NAMALWA (cell line): ENCODE measurements at regions not wholly inside any gene's neighbourhood (a gene's known extent, or its start where the extent isn't known, plus 50 kb on each side); places are given as distances from the start of the nearest gene placed in this dataset.
"Not testable (repeated sequence)": the region's sequence is repeated elsewhere in the genome, so short reads cannot be mapped to it uniquely, and the experiment has no call there.

Experiments
- DNase-seq: peaks from one replicate; pipeline ENCODE4 v3.0.0-alpha.2; 2015; ENCODE audit warnings: low spot score

DNA sequence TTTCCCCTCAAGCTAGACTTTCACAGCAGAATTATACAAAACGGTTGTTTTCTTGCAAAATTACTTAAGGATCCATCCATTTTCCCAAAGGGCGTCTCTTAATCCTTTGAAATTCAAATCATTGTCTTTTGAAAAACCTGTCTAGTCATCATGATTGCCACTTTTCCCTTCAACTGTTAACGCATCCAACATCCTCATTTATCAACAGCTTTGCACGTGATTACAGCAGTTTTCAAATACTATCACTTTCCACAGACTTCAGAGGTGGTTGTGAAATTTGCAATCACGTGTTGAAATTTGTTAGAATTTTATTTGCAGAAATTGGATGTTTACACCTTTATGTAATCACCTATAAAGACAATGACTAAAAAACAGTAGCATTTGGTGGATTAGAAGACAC, 304.4 kb upstream of the SLC39A10 start:
- no peak for DNase-seq

DNA sequence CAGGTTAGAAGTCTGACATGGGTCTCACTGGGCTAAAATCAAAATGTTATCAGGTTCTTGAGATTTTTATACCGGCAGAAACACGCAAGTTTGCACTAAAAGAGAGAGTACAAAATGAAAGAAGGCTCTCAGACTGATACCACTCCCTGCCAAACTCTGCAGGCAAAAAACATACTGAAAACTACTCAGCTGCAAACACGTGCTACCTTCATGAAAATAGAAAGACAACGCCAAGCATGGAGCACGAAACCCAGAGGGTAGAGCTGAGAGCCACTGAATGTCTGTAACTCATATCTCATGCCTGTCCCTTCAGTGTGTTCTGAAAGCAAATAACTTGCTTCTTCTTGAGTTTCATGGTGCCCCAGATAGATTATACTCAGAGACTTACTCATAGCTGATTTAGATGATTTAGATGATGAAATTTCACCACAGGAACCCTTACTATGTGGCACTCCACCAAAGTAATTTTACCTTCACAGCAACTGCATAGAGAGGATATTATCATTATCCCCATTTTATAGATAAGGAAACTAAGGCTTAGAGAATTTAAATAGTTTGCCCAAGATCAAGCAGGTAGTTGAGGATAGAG, 313.0 kb upstream of the SLC39A10 start:
- DNase-seq: no peak

DNA sequence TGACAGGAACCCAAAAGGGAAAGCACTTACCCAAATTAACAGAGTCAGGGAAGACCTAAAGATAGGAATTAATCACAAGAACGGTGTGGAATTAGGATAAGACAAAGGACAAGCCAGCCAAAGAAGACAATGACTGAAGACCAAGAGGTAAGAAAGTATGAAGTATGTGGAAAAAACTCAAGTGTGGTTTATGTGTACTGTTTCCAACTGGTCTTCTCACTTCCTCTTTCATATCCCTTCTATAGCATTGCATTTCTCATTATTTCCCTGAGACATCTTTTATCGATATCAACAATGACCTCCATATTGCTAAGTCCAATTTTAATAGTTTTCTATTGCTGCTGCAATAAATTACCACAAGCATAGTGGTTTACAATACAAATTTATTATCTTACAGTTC, 313.5 kb upstream of the SLC39A10 start:
- DNase-seq: peak; percentile 13

GRCh38 chr2:195342061-195342460, 315.0 kb upstream of the SLC39A10 start:
- no peak for DNase-seq

DNA sequence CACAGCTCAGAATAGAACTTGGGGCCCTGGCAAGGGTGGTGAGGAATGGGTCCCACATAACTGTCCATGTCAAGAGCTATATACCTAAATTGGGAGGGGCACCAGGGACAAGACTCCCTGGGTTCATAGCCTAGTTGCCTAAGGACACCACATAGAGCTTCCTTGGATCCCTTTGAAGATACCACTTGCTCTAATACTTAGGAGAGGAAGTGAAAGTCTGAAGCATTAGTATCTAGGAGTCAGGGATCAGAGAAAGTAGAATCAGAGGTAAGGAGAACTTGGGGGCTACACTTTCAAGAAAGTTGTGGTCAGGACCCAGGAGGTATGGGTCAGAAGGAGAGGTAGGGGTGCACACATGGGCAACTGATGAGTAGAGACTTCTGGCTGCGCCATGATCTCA, 318.2 kb upstream of the SLC39A10 start:
- no peak for DNase-seq

DNA sequence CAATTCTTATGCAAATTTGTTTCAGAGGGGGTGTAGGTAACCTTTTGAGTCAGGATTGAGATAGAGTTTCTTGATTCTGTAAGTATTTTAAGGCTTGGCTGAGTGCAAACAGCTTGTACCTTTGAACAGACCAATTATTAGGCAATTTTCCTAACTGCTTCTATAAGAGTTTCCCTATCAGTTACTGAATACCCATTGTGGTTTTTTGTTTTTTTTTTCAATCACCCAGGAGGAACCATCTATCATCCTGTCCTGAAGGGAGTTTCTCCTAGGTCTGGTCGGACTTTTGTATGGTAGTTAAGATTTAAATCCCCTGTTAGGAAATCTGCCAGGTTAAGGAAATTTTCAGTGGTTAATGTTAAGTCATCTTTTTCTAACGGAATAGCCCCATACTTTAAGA, 319.4 kb upstream of the SLC39A10 start:
- DNase-seq: no peak

GRCh38 chr2:195333869-195334268, 323.2 kb upstream of the SLC39A10 start:
- DNase-seq: no peak

DNA sequence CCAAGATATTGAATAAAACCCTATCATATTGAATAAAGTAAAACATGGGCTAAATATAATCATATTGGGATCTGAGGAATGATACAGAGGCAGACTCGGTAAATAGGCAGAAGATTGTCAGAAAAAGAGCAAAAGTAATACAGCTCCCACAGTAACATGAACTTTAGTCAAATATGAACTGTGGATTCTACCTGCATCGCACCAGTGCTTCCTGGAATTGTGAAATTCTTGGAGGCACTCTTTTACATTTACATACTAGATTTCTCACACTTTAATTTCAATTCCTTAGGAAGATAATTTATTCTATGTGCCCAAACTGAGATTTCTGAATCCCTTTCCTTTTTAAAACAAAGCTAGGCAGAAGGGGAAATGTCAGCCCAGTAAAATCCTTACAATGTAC, 325.1 kb upstream of the SLC39A10 start:
- no peak for DNase-seq

DNA sequence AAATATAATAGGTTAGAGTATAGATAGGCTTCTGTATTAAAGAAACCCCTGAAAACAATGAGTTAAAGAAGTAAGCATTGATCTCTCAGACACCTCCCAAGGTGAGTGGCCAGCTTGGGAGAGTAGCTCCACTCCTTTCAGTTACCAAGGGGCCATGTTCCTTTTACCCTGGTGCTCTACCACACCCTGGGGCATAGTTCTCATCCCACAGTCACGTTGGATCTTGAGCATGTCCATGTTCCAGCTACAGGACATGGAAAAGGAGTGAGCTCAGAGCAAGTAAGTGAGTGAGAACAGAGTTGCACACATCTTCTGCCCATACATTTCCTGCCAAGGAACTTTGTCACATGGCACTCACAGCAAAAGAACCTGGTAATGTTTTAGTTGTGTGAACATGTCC, 325.9 kb upstream of the SLC39A10 start:
- no peak for DNase-seq

DNA sequence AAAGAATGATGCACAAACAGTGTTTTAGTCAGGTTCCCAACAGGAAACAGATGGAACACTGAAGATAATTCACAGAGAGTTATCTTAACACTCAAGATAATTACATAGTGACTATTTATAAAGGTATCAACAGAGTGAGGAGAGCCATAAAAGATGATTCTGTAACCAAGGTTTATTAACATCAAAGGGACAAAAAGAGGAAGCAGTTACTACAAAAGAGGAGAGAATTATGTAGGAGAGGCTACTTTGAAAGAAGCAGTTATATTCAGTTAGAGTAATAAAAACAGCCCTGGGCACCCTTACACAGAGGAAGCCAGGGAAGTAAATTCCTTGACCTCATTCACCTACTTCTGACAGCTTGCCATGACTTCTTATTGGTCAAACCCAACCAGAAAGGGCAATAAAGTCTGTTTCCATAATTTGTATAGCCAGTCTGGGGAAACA, 326.5 kb upstream of the SLC39A10 start:
- DNase-seq: peak; percentile 9

DNA sequence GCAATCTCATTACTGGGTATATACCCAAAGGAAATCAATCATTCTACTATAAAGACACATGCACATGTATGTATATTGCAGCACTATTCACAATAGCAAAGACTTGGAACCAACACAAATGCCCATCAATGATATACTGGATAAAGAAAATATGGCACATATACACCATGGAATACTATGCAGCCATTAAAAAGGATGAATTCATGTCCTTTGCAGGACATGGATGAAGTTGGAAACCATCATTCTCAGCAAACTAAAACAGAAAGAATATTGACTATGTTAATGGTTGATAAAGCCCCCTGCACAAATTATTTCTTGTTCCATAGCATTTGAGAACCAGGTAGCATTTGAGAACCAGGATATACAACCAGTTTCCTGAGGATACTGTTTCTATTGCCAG, 327.2 kb upstream of the SLC39A10 start:
- DNase-seq: not testable (repeated sequence)

- no peak for DNase-seq
Measured at GRCh38 chr2:195326537-195326936, 330.5 kb upstream of the SLC39A10 start.

- no peak for DNase-seq
Measured at GRCh38 chr2:195322324-195322723, 334.7 kb upstream of the SLC39A10 start.

- no peak for DNase-seq
Measured at GRCh38 chr2:195320413-195320973, 336.5 kb upstream of the SLC39A10 start.

DNA sequence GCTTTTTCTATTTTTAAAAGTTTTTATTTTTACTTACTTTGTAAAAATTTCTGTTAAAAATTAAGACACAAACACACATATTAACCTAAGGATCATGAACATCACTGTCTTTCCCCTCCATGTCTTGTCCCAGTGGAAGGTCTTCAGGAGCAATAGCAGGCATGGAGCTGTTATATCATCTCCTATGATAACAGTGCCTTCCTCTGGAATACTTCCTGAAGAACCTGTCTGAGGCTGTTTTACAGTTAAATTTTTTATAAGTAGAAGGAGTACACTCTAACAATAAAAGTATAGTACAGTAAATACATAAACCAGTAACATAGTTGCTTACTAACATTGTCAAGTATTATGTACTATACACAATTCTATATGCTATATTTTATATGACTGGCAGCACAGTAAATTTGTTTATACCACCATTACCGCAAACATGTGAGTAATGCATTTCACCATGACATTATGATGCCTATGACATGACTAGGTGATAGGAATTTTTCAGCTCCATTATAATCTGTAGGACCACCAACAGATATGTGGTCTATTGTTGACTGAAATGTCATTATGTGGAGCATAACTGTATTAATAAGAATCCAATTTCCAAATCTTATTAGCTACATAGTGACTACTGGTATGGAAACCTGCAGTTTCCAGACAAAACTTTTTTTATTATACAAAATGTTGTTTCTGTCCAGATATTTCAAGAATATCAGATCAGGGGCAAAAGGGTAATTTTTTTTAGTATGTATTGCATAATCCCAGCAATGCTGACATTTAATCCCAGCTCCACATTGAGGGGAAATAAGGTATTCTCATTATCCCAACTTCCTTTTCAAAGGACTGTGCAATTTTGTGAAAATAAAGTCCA, 337.2 kb upstream of the SLC39A10 start:
- no peak for DNase-seq

- DNase-seq: no peak
Measured at GRCh38 chr2:195319112-195319460, 337.9 kb upstream of the SLC39A10 start.

DNA sequence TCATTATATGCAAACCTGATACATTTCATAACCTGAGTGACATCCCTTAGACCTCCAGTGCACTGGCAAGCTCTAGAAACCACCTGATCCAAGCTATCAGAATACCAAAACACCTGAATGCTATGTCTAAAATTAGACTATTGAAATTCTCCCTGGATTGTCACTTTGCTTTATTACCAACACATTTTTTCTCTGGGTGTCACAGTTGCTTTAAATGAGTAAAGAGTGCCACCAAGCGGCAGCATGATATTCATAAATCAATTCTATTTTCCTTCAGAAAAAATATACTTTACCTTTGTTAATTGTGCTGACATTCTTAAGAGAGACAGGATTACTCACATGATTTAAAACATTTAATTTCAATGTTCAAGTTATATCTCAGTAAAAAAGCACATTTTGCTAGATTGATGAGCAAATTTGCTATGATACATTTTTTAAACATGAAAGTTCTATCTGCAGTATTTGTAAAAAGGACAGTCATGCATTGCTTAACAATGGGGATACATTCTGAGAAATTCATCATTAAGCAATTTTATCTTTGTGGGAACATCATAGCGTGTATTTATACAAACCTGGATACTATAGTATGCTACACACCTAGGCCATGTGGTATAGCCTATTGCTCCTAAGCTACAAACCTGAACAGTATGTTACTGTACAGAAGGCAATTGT, 338.4 kb upstream of the SLC39A10 start:
- peak; percentile 64 for DNase-seq

GRCh38 chr2:195317550-195317949, 339.5 kb upstream of the SLC39A10 start:
- no peak for DNase-seq

DNA sequence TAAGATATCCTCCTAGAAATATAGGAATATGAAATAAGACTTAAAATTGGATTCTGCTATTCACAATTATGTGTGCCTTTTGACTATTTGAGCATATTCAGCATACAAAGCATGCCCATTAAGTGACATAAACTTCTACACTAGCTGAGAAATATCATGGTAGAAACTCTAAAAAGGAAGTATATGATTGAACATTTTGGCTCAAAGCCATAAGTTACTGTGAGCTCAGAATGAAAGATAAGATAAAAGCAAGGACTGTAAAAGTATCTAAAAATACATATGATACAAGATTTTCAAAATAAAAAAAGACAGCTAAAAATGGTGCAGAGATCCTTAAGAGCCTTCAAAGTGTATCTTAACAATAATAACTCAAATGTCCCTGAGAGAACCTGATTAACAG, 340.5 kb upstream of the SLC39A10 start:
- no peak for DNase-seq

DNA sequence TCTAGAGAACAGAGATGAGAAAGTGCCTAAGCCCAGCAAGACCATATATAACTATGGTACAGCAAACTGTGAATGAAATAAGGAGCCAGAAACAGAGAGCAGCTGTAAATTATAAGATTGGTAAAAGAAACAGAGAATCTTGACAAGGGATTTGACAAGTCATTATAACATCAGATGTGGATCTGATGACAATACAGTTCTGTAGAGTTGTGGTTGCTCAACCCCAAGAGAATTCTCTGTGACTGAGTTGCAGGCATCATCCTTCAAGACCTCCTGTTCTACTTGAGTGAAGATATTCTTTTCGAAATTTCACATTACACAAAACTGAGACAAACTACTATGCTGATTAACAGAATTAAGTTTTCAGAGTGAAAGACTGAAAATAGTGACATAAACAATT, 343.1 kb upstream of the SLC39A10 start:
- no peak for DNase-seq

DNA sequence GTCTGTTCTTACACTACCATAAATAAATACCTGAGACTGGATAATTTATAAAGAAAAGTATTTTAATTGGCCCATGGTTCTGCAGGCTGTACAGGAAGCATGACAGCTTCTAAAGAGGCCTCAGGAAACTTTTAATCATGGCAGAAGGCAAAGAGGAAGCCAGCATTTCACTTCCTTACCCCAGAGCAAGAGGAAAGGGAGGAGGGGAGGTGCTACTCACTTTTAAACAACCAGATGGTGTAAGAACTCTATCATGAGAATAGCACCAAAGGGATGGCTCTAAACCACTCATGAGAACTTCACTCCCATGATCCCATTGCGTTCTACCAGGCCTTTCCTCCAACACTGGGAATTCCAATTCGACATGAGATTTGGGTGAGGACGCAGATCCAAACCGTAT, 344.4 kb upstream of the SLC39A10 start:
- DNase-seq: no peak

- DNase-seq: no peak
Measured at GRCh38 chr2:195308163-195308562, 348.9 kb upstream of the SLC39A10 start.

DNA sequence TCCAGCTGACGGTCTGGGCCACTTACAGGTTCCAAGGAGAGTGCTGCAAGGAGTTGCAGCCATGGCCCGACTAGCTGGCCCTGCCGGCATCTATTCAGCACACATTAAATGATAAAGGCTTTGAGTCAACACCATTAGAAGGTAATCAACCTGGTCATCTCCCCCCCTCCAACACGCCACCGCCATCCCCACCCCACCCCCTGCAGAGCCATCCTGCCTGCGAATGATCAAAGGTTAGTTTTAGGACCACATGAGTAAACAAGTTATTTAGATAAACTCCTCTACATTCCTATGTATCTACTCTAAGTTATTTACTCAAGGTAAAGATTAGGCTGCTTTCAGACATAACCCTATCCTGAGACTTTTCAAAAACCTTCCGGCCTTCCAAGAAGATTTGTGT, 349.3 kb upstream of the SLC39A10 start:
- no peak for DNase-seq
